ENCODE measurements at regions not wholly inside any gene's neighbourhood (a gene's known extent, or its start where the extent isn't known, plus 50 kb on each side); places are given as distances from the start of the nearest gene placed in this dataset.

DNA sequence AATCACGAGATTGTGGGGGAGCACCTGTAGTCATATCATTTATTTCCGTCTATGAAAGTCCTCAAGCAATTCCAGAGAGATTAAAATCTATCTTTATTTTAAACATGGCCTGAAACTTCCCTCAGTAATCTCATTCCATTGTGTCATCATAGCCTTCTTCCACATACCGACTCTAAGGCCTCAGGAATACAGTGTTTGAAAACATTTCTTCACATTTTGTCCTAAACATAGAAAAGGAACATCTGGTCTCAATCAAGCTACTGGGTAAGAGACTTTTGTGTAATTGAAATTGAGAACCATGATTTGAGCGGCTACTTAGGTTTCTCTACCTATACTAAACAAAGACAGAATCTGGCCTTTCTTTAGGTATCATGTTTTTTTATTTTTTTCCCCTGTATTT is 78.0 kb upstream of the ELMO1 start:
- Histone ChIP-seq H3K9me3 (no peaks in the 10 kb centered on the region), H3K4me3 (no peak overlapping the region), H3K27me3 (replicated peaks; ENCODE audit: insufficient read depth) (no peaks in the 10 kb centered on the region), H3K4me1 (ENCODE audit: control insufficient read depth in 1 of 2, low read depth in 2 of 2) (peaks cover 0 to 11% of the 10 kb centered on the region in 2 donors), H3K36me3 (no peaks in the 10 kb centered on the region), H3K27ac (no peak overlapping the region)
- DNase-seq (ENCODE audit: low spot score), result no peak
- TF ChIP-seq, protein P1, sequence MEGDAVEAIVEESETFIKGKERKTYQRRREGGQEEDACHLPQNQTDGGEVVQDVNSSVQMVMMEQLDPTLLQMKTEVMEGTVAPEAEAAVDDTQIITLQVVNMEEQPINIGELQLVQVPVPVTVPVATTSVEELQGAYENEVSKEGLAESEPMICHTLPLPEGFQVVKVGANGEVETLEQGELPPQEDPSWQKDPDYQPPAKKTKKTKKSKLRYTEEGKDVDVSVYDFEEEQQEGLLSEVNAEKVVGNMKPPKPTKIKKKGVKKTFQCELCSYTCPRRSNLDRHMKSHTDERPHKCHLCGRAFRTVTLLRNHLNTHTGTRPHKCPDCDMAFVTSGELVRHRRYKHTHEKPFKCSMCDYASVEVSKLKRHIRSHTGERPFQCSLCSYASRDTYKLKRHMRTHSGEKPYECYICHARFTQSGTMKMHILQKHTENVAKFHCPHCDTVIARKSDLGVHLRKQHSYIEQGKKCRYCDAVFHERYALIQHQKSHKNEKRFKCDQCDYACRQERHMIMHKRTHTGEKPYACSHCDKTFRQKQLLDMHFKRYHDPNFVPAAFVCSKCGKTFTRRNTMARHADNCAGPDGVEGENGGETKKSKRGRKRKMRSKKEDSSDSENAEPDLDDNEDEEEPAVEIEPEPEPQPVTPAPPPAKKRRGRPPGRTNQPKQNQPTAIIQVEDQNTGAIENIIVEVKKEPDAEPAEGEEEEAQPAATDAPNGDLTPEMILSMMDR (IDR thresholded peaks at IDR 0.05), result no peak
- no peak for ATAC-seq (ENCODE audit: insufficient number of reproducible peaks, low FRiP score, low read depth)

DNA sequence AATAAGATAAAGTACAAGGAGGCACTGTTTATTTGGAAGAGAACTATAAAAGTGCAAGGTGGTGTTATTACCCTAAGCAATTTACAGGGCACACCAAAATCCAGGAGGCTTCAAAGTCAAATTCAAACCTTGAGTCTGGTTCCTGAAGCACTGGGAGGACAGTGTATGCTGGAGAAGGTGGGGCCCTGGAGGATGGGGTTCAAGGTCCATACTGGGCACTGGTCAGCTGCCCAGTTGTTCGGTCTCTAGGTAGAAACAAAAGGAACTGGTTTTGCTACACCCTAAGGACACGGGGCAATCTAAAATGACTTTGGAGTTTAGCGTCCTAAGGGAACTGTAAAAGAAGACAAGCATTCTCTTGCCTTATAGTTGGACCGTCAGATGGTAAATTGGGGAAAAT is 78.4 kb upstream of the ELMO1 start:
- H3K27ac ChIP-seq, result no peak overlapping the region
- TF ChIP-seq, protein P1 (IDR thresholded peaks at IDR 0.05), result no peak
- ATAC-seq (ENCODE audit: insufficient number of reproducible peaks, low FRiP score, low read depth), result no peak

DNA sequence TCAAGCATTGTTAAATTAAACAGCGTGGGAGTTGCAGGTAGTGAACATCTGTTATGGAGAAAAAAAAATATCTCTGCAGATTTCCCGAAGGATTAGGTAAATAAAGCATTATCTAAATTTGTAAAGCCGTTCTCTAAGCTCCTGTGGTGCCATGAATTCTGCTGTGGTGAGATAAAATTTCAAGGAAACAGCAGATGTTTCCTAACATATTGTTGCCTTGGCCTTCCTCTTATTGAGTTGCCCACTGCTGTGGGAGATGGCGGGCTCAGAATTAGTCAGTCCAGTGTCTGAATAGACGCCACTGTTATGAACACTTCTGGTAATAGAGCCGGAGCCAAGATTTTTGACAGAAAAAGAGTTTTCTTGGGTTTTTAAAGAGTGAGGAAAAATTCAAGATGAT is 82.6 kb upstream of the ELMO1 start:
- ATAC-seq (ENCODE audit: insufficient number of reproducible peaks, low FRiP score, low read depth) (no peak), DNase-seq (ENCODE audit: low spot score) (no peak)
- H3K9me3 ChIP-seq, result no peaks in the 10 kb centered on the region
- H3K36me3 ChIP-seq, result no peaks in the 10 kb centered on the region
- H3K4me1 ChIP-seq (ENCODE audit: control insufficient read depth in 1 of 2, low read depth in 2 of 2), result peaks cover 5 to 7% of the 10 kb centered on the region in 2 donors
- no peak overlapping the region for H3K4me3 ChIP-seq
- no peaks in the 10 kb centered on the region for H3K27me3 ChIP-seq (replicated peaks; ENCODE audit: insufficient read depth)
- H3K27ac ChIP-seq, result no peak overlapping the region
- TF ChIP-seq, protein P1 (IDR thresholded peaks at IDR 0.05), result no peak

More for the DNA sequence above, 78.4 kb upstream of the ELMO1 start:
- Histone ChIP-seq H3K27me3 (replicated peaks; ENCODE audit: insufficient read depth) (no peaks in the 10 kb centered on the region), H3K4me1 (ENCODE audit: control insufficient read depth in 1 of 2, low read depth in 2 of 2) (peaks cover 0 to 11% of the 10 kb centered on the region in 2 donors), H3K36me3 (no peaks in the 10 kb centered on the region), H3K9me3 (no peaks in the 10 kb centered on the region), H3K4me3 (no peak overlapping the region)
- no peak for DNase-seq (ENCODE audit: low spot score)

DNA sequence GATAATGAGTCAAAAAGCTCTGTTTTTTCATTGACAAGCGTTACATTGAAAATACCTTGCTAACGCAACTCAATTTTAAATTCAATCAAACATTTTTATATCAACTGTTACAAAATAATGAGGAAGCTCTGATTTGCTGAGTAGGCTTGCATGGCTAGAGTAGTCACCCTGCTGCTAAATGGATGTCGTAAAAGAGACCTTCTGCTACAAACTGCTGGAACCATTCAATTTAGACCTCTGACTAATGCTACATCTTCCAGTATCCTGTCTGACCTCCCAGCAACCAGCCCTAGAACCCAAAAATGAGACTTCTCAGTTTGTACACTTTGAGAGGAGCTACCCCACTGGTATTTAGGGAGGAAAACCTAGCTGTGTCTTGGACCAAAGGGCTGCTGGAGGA is 84.0 kb upstream of the ELMO1 start:
- Histone ChIP-seq H3K27ac (no peak overlapping the region), H3K4me1 (ENCODE audit: control insufficient read depth in 1 of 2, low read depth in 2 of 2) (peaks cover 8 to 21% of the 10 kb centered on the region in 2 donors), H3K4me3 (no peak overlapping the region), H3K36me3 (no peaks in the 10 kb centered on the region), H3K9me3 (no peaks in the 10 kb centered on the region), H3K27me3 (replicated peaks; ENCODE audit: insufficient read depth) (no peaks in the 10 kb centered on the region)
- TF ChIP-seq, protein P1 (IDR thresholded peaks at IDR 0.05), result no peak
- no peak for DNase-seq (ENCODE audit: low spot score)
- ATAC-seq (ENCODE audit: insufficient number of reproducible peaks, low FRiP score, low read depth), result no peak

DNA sequence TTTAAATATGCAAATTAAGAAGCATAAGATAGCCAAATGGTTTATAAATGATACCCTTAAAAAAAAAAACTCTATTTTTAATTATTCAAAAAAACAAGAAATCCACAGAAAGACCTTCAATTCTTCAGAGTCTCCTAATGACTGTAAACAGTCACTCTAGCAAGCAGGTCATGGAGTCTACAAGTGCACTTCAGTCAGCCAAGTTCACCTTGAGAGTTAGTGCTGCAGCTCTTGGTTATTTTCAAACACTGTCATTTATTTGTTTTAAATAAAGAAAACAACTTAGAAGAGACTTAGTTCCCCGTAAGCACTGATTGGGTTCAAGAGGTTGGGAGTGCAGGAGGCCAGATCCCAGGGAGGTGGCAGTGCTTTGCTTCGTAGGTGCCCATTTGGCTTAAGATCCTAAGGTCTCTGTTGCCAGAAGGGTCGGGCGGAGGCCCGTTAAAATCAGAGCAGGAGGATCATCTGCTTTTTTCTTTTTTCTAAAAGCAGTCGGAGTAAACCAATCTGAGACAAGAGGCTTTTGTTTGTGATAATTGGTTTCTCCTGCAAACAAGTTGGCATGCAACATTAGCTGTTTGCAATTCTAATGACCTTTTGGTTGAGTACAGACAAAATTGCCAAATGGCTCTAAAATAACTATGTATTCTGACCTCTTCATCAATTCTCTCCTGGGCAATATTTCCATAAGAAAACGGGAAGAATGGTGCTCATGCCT is 86.4 kb upstream of the ELMO1 start:
- ATAC-seq (ENCODE audit: insufficient number of reproducible peaks, low FRiP score, low read depth), result no peak
- H3K27me3 ChIP-seq (replicated peaks; ENCODE audit: insufficient read depth), result no peaks in the 10 kb centered on the region
- H3K4me3 ChIP-seq, result no peak overlapping the region
- H3K27ac ChIP-seq, result no peak overlapping the region
- H3K9me3 ChIP-seq, result no peaks in the 10 kb centered on the region
- peaks cover 8 to 31% of the 10 kb centered on the region in 2 donors for H3K4me1 ChIP-seq (ENCODE audit: control insufficient read depth in 1 of 2, low read depth in 2 of 2)
- no peaks in the 10 kb centered on the region for H3K36me3 ChIP-seq
- TF ChIP-seq, protein P1 (IDR thresholded peaks at IDR 0.05), result no peak
- DNase-seq (ENCODE audit: low spot score), result no peak
